NCI-H1048 (cell line): ENCODE measurements at regions not wholly inside any gene's neighbourhood (a gene's known extent, or its start where the extent isn't known, plus 50 kb on each side); places are given as distances from the start of the nearest gene placed in this dataset.

Experiments
- DNase-seq: peaks from one replicate; lab custom pipeline; 2025; lab: John Stamatoyannopoulos, UW

- DNase-seq: no peak
These were observed 515.3 kb downstream of the EPHB1 start for GRCh38 chr3:135310317-135310716.

GRCh38 chr3:135311699-135312098 lies 516.6 kb downstream of the EPHB1 start:
- no peak for DNase-seq

DNA sequence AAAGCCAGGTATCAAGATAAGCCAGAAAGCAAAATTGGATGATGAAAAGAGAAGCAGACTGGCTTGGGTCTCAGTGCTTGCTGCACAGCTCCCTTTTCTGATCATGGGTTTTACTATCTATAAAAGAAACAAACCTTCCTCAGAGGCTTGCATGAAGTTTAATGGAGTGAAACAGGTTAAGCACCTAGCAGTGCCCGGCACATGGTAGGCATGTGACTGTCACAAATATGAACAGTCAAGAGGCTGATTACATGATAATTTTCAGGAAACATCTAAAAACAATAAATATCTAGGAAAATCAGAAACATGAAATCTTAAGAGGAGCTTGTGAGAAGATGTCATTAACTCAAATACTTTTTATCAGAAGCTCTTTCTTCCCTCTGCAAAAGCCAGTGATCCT lies 519.2 kb downstream of the EPHB1 start:
- DNase-seq: no peak

DNA sequence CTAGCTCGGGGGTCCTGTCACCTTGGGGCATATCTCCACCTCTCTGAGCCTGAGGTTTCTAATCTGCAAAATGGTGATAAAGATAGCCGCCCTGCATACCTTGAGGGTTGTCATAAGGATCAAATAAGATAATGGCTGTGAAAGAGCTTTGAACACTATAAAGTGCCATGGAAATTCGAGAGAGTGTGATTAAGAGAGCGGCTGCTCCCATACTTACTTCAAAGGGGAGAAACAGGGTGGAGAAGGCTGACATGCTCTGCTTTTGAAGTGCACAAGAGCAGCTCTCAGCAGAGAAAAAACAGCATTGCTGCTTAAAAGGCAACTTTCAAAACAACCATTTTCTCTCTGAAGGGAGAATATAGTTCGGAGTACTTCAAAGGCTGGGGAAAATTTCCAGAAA lies 529.2 kb downstream of the EPHB1 start:
- DNase-seq: no peak

DNA sequence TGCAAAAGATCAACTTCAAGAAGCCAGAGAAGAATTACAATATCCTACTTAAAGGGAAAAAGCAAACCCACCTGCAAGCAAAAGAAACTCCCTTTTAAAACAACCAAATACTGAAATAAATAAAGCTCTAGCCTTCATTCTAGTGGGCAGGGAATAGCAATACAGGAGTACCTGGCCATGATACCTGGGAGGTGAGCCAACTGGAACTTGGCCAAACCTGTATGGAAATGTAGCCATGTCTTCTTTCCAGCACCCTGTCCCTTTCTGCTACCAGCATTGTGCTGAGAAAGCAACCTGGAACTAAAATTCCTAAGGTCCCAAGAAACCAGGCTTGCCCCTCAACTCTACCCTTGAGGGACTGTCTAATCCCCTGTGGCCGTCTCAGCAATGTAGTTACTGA lies 530.0 kb downstream of the EPHB1 start:
- DNase-seq: no peak

DNA sequence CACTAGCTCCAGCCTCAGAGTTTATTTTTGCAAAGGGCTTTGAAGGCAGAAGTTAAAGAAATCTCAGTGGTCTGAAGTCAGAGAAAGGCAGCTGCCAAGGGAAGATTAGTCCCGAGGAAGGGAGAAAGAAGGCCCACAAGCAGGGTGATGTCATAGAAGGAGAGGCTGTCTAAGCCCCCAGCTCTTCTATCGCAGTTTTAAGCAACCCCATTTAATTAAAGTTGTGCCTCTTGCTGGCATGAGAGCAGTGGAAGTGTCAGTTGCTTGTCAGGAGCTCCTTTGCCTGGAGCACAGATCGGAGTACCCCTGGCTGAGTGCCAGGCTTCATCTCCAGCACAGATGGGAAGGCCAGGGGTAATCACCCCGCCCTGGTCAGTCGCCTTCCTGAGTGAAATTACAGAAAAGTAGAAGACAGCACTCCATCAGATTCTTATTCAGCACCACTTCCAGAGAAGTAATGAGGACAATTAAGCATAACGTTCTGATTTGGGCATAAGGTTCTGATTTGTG lies 530.7 kb downstream of the EPHB1 start:
- DNase-seq: no peak

GRCh38 chr3:135326851-135327250 lies 531.8 kb downstream of the EPHB1 start:
- no peak for DNase-seq

DNA sequence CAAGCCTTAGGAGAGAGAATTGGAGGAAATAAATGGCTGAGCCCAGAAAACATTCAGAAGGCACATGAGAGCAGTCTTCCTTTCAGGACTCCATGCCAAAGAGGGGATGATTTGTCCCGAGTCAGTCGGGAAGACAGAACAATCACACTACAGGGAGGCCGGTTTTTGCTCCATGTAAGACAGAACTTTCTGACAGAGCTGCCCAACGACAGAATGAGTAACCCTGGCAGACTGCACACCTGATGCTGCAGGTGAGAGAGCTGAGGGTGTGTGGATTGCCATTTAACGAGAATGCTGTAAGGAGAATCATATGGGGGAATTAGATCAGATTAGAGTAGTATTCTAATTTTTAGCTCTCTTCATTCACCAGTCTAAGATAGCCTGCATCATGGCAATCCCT lies 533.0 kb downstream of the EPHB1 start:
- no peak for DNase-seq

DNA sequence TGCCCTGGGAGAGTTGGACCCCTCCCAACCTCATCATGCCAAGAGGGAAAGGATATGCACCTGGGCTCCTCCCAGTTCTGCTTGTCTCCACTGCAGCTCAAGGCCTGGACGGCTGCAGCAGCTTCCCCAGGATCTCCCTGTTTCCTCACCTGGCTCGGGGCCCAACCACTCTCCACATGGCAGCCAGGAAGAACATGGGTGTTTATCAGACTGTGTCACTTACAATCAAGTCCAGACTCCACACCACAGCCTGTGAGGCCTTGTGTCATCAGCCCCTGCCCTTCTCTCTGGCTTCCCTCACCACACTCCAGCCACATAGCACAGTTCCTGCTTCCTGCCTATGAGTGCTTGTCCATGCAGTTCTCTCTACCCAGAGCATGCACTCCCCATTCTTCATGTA lies 534.4 kb downstream of the EPHB1 start:
- DNase-seq: no peak

GRCh38 chr3:135337192-135337591 lies 542.1 kb downstream of the EPHB1 start:
- DNase-seq: no peak

DNA sequence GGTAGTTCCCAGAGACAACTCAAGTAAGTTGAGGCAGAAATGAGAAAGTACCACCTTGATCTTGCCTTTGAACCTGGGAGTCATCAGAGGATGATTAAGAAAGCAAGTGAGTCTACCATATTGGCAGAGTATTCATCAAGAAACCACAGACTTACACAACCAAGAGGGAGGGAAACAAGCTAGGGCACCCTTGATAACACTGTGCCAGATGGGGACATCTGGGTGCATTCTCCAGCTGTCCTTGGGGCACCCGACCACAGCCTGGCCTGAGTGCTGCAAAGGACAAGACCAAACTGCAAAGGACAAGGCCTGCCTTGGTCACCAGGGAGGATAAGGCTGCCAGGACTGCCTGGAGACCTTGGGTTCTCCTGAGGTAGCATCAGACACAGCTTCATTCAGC lies 553.6 kb downstream of the EPHB1 start:
- DNase-seq: no peak

DNA sequence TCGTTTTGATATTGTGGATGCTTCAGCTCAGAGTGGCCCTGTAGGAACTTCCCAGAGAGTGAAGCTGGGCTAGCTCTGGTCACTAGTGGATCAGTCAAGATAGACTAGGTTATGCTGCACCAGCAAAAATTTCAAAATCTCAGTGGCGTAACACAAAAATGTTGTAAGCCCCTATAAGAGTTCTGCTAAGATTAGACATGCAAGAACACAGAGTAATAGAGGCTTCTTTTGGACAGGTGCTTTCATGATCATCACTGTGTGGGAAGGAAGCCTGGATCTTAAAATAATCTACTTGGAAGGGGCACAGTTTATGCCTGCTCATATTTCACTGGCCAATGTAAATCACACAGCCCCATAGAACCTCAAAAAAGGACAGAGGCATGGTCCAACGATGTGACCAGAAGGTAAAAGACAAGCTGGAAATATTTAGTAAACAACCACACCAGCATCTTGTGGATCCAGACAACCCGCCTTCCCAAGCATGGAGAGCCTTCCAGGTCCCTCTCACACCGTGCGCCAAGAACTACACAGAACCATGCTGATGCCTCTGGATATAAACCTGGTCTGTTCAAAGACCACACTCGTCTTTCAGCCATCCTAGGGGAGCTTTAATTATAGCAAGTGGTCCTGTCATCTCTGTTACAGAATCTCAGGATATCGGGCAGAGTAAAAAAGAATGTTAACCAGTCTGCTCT lies 554.3 kb downstream of the EPHB1 start:
- no peak for DNase-seq

DNA sequence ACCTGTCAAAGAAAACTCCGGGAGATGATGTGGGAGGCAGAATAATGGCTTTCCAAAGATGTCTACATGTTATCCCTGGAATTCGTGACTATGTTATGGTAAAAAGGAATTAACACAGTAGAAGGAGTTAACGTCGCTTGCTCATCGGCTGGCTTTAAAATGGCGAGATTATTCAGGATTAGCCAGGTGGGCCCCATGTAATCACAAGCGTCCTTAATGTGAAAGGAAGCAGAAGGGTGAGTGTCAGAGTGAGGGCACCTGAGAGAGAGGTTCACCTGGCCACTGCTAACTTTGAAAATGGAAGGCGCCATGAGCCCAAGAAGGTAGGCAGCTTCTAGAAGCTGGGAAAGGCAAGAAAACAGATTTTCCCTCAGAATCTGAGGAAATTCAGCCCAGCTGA lies 557.2 kb downstream of the EPHB1 start:
- no peak for DNase-seq

- DNase-seq: no peak
These were observed 567.8 kb downstream of the EPHB1 start for GRCh38 chr3:135362889-135363288.

DNA sequence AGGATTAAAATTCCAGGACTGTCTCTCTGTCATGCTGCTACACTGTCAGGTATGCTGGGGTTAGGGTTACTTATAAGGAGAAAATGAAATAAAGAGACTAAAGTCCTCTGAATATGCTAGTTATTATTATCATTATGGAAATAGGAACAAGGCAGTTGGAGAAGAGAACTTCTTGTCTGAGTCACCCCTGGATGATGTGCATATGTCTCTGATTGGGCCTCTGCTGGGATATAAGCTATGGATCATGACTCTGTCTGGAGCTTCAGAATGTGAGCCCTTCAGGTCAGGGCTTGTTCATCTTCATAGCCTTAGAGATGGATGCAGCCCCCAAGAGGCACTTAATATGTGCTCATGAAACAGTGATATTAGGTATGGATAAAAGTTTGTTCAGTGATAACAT lies 569.6 kb downstream of the EPHB1 start:
- DNase-seq: no peak

- DNase-seq: no peak
These were observed 571.8 kb downstream of the EPHB1 start for GRCh38 chr3:135366816-135367215.

DNA sequence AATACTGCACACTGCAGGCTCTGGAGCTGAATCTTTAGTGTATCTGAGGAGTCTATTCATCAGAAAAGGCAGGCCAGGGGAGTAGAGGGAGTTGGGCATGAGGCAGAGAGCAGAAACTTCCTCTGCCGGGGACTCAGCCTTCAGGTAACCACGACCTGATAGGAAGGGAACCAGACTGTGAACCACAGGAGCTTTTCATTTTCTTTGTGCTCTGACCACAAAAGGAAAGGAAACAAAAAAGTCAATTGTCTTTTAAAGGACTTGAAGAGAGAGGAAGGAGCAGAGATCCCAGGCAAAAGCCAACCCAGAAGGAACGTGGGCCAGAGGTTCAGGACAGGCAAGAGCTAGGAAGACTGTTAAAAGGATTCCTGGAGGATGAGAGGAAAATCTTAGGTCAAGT lies 573.3 kb downstream of the EPHB1 start:
- DNase-seq: no peak

DNA sequence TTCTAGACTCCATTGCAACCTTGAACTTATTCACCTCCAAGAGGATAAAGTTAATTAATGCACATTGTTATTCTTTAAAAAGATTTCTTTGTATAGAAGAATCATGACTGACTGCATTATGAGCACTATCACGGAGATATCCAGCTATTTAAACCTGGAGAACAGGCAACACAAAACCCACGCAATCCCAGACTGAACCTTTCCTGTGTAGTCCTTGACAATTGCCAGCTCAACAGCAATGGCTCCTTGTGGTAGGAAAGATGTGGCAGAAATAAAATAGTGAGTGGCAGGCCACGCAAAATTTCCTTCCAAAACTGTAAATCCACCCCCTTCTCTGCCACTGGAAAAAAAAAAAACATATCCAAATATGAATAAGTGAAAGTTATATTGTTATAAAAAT lies 573.7 kb downstream of the EPHB1 start:
- no peak for DNase-seq

DNA sequence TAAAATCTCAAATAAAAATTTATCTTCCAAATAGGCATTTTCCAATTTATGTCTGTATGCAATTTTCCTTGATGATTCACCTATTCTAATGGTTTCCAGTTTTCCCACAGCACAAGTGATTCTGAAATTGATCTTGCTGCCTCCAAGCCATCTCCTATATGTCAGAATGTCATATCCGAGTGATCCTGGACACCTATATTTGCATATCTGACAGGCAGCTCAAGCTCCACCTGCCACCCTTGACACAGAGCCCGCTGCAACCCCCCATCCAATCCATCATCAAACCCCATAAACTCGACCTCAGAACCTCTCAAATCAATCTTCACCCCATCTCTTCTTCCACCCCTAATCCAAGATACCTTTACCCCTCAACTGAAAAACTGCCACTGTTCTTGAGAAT lies 579.5 kb downstream of the EPHB1 start:
- no peak for DNase-seq

GRCh38 chr3:135382188-135382587 lies 583.3 kb upstream of the PPP2R3A start:
- DNase-seq: no peak

- DNase-seq: no peak
These were observed 582.9 kb upstream of the PPP2R3A start for GRCh38 chr3:135382621-135383020.

- no peak for DNase-seq
These were observed 582.2 kb upstream of the PPP2R3A start for GRCh38 chr3:135383301-135383700.

GRCh38 chr3:135392151-135392550 lies 573.4 kb upstream of the PPP2R3A start:
- no peak for DNase-seq

GRCh38 chr3:135393159-135393558 lies 572.4 kb upstream of the PPP2R3A start:
- DNase-seq: no peak
